Smooth muscle cell (in vitro differentiated cells): ENCODE measurements at regions not wholly inside any gene's neighbourhood (a gene's known extent, or its start where the extent isn't known, plus 50 kb on each side); places are given as distances from the start of the nearest gene placed in this dataset.

ENCODE experiments used
- DNase-seq: peaks from one replicate; lab custom pipeline; 2025; ENCODE audit not compliant: unreplicated experiment; lab: John Stamatoyannopoulos, UW
- H2AFZ ChIP-seq: fragments of 200-600 bp; sonication (generic); 2 replicates; pipeline ENCODE4 v1.6.0; 2016; ENCODE audit warnings: antibody characterized with exemption, low read depth, mild to moderate bottlenecking
- H3F3A ChIP-seq: fragments of 200-600 bp; sonication (generic); 2 replicates; pipeline ENCODE4 v1.6.0; 2017; ENCODE audit warnings: antibody characterized with exemption, low read depth
- H3K27ac ChIP-seq: fragments of 200-600 bp; sonication (generic); 2 replicates; pipeline ENCODE4 v1.5.1; 2016; ENCODE audit warnings: low read depth, mild to moderate bottlenecking
- H3K27me3 ChIP-seq: fragments of 200-600 bp; sonication (generic); 2 replicates; pipeline ENCODE4 v1.6.1; 2016; ENCODE audit warnings: low read depth, mild to moderate bottlenecking
- H3K36me3 ChIP-seq: fragments of 200-600 bp; sonication (generic); 2 replicates; pipeline ENCODE4 v1.5.1; 2016; ENCODE audit warnings: low read depth
- H3K4me1 ChIP-seq: fragments of 200-600 bp; sonication (generic); 2 replicates; pipeline ENCODE4 v1.5.1; 2016; ENCODE audit warnings: low read depth
- H3K4me2 ChIP-seq: fragments of 200-600 bp; sonication (generic); 2 replicates; pipeline ENCODE4 v1.6.0; 2016; ENCODE audit warnings: mild to moderate bottlenecking
- H3K4me3 ChIP-seq: fragments of 200-600 bp; sonication (generic); 2 replicates; pipeline ENCODE4 v1.5.1; 2016; ENCODE audit warnings: mild to moderate bottlenecking
- H3K79me2 ChIP-seq: fragments of 200-600 bp; sonication (generic); 2 replicates; pipeline ENCODE4 v1.6.0; 2016; ENCODE audit warnings: low read depth, mild to moderate bottlenecking
- H3K9ac ChIP-seq: fragments of 200-600 bp; sonication (generic); 2 replicates; pipeline ENCODE4 v1.6.0; 2016; ENCODE audit warnings: low read depth
- H3K9me3 ChIP-seq: fragments of 200-600 bp; sonication (generic); replicated peaks from 2 replicates; pipeline ENCODE4 v1.5.1; 2016; ENCODE audit warnings: low read depth
- H4K20me1 ChIP-seq: fragments of 200-600 bp; sonication (generic); 2 replicates; pipeline ENCODE4 v1.6.0; 2016; ENCODE audit warnings: low read depth
- WGBS: methylation state at CpG from one replicate; pipeline ENCODE4 v1.1.7; 2016; ENCODE audit warnings: low lambda C conversion rate; 5-methylcytosine and 5-hydroxymethylcytosine counted together
- TF ChIP-seq, protein P1 (sequence below): fragments of 200-600 bp; sonication (generic); IDR thresholded peaks from 2 replicates; pipeline ENCODE4 v1.5.1; 2017; ENCODE audit warnings: borderline replicate concordance, mild to moderate bottlenecking, antibody characterized with exemption; ENCODE audit not compliant: insufficient read depth, poor library complexity, severe bottlenecking

GRCh38 chr2:82230406-82230805 lies 1925.9 kb upstream of the LRRTM1 start:
- DNase-seq = no peak
- Histone ChIP-seq H3K79me2 (no peaks in the 10 kb centered on the region), H3F3A (no peaks in the 10 kb centered on the region), H4K20me1 (no peaks in the 10 kb centered on the region), H2AFZ (no peak overlapping the region), H3K4me3 (no peak overlapping the region), H3K36me3 (no peaks in the 10 kb centered on the region), H3K9ac (no peak overlapping the region), H3K4me2 (no peak overlapping the region), H3K27me3 (no peaks in the 10 kb centered on the region), H3K4me1 (no peaks in the 10 kb centered on the region), H3K27ac (no peak overlapping the region), H3K9me3 (no peaks in the 10 kb centered on the region)
- TF ChIP-seq, protein P1, sequence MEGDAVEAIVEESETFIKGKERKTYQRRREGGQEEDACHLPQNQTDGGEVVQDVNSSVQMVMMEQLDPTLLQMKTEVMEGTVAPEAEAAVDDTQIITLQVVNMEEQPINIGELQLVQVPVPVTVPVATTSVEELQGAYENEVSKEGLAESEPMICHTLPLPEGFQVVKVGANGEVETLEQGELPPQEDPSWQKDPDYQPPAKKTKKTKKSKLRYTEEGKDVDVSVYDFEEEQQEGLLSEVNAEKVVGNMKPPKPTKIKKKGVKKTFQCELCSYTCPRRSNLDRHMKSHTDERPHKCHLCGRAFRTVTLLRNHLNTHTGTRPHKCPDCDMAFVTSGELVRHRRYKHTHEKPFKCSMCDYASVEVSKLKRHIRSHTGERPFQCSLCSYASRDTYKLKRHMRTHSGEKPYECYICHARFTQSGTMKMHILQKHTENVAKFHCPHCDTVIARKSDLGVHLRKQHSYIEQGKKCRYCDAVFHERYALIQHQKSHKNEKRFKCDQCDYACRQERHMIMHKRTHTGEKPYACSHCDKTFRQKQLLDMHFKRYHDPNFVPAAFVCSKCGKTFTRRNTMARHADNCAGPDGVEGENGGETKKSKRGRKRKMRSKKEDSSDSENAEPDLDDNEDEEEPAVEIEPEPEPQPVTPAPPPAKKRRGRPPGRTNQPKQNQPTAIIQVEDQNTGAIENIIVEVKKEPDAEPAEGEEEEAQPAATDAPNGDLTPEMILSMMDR = no peak
- 80% methylated on average over 1 of the region's 1 CpG for WGBS

DNA sequence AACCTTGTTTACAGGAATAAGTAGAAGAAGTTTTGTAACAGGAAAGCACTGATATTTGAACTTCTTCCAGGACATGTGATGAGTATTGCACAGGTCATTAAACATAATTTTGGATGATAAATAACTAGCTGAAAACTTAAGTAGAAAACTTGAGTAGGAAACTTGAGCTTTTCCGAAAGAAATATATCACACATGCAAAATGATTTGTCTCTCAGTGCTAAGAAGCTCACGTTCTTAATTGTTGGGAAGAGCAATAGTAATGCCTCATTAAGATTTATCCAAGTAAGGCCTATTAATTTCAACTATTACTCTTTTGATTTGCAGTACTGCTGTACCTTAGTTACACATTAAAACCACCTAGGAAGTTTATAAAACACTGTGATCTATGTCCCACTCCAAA lies 1921.9 kb upstream of the LRRTM1 start:
- no peaks in the 10 kb centered on the region for H3K27me3 ChIP-seq
- H4K20me1 ChIP-seq = no peaks in the 10 kb centered on the region
- H3K4me2 ChIP-seq = no peak overlapping the region
- H3K4me3 ChIP-seq = no peak overlapping the region
- 92% methylated on average over 2 of the region's 2 CpGs for WGBS
- no peak overlapping the region for H3K27ac ChIP-seq
- TF ChIP-seq, protein P1 = no peak
- no peak for DNase-seq
- H3K79me2 ChIP-seq = no peaks in the 10 kb centered on the region
- no peaks in the 10 kb centered on the region for H3K36me3 ChIP-seq
- no peak overlapping the region for H3K9ac ChIP-seq
- H3K9me3 ChIP-seq = peaks cover 2% of the 10 kb centered on the region
- H3F3A ChIP-seq = no peaks in the 10 kb centered on the region
- H3K4me1 ChIP-seq = no peaks in the 10 kb centered on the region
- H2AFZ ChIP-seq = peak overlapping the region; percentile 5

DNA sequence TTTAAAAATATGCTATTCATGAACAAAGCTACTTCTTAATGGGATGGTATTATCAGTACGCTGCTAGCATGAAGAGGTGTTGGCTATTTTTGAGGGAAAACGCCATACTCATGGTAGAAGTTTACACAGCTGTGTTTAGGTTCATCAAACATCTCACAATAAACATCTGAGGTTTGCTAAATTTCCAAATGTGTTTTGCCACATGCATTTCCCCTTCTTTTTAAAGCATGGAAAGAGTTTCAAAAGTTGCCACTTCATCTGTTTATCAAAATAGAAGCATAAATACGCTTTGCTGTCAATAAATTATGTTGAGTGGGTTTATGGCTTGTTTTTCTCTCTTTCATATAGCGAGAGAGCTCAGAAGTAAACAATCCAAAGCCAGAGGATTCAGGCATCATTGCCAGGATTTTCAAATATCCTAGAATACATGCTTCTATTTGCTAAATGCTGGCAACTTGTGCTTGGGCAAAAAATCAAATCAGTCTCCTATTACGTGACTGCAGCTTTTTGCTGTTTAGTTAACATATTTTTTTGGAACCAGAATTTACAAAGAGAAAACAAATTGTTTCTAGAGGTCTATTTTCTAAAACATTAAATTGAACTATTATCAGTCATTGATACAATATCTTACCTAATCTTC lies 1919.9 kb upstream of the LRRTM1 start:
- Histone ChIP-seq H3K9ac (no peak overlapping the region), H3K27ac (no peak overlapping the region), H3K4me1 (no peaks in the 10 kb centered on the region), H3K4me3 (no peak overlapping the region), H2AFZ (no peak overlapping the region), H4K20me1 (no peaks in the 10 kb centered on the region), H3F3A (no peaks in the 10 kb centered on the region), H3K9me3 (peaks cover 2% of the 10 kb centered on the region), H3K36me3 (no peaks in the 10 kb centered on the region), H3K27me3 (no peaks in the 10 kb centered on the region), H3K4me2 (no peak overlapping the region), H3K79me2 (no peaks in the 10 kb centered on the region)
- 78% methylated on average over 5 of the region's 5 CpGs for WGBS
- TF ChIP-seq, protein P1 = no peak
- DNase-seq = no peak

DNA sequence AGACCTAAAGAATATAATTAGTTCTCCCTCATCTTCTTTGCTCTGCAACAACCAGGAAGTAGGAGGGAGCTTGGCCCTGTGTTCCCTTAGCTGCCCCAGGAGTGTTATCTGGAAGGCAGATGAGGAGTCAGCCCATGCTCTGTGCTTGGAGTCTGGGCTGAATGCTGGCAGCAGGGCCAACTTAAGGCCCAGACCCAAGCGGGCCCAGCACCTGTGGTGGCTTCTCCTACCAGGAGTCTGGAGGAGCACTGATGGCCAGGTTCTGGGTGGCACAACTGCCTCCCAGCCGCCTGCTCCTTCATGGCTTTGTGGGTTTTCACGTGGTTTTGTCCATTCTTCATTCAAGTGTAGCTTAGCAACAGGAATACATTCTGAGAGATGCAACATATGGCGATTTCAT lies 1910.7 kb upstream of the LRRTM1 start:
- Histone ChIP-seq H3K4me2 (no peak overlapping the region), H3K4me3 (no peak overlapping the region), H2AFZ (no peak overlapping the region), H3K27ac (no peak overlapping the region), H3K79me2 (no peaks in the 10 kb centered on the region), H3K36me3 (no peaks in the 10 kb centered on the region), H4K20me1 (no peaks in the 10 kb centered on the region), H3K27me3 (no peaks in the 10 kb centered on the region), H3K4me1 (no peaks in the 10 kb centered on the region), H3K9me3 (no peaks in the 10 kb centered on the region), H3F3A (no peaks in the 10 kb centered on the region), H3K9ac (no peak overlapping the region)
- DNase-seq = no peak
- TF ChIP-seq, protein P1 = no peak
- 66% methylated on average over 4 of the region's 4 CpGs for WGBS
